Psoas muscle (tissue), 7 donors: ENCODE measurements at regions not wholly inside any gene's neighbourhood (a gene's known extent, or its start where the extent isn't known, plus 50 kb on each side); places are given as distances from the start of the nearest gene placed in this dataset.

ENCODE experiments used
- ATAC-seq, 4 donors: fragments of 200-7000 bp; cut with Tn5 transposase; one replicate each; pipeline ENCODE4 v1.9.1; 2020; ENCODE audit warnings: moderate library complexity in 3 of 4, mild to moderate bottlenecking in 2 of 4
- DNase-seq, 2 donors: peaks; one replicate each; pipeline ENCODE4 v3.0.0-alpha.2; 2020
- H3K27ac ChIP-seq: fragments of 200-600 bp; one replicate; pipeline ENCODE4 v1.8.0; 2022
- H3K27me3 ChIP-seq, 3 donors: fragments of 200-600 bp in 1 of 3; one replicate each; pipeline versions ENCODE4 v1.6.1 to v1.8.0; 2013 to 2022; ENCODE audit warnings: low read length in 2 of 3, mild to moderate bottlenecking in 2 of 3, moderate library complexity in 1 of 3; ENCODE audit not compliant: insufficient read depth in 3 of 3
- H3K36me3 ChIP-seq, 2 donors: fragments of 200-600 bp in 1 of 2; one replicate each; pipeline versions ENCODE4 v1.6.1 to v1.8.0; 2013 to 2022; ENCODE audit warnings: low read depth in 1 of 2, mild to moderate bottlenecking in 1 of 2, moderate library complexity in 1 of 2; ENCODE audit not compliant: insufficient read depth in 1 of 2
- H3K4me1 ChIP-seq: fragments of 200-600 bp; one replicate; pipeline ENCODE4 v1.8.0; 2022
- H3K4me3 ChIP-seq: fragments of 200-600 bp; one replicate; pipeline ENCODE4 v1.8.0; 2022; ENCODE audit warnings: mild to moderate bottlenecking
- H3K9me3 ChIP-seq: fragments of 200-600 bp; one replicate; pipeline ENCODE4 v1.8.0; 2022
- CTCF ChIP-seq: fragments of 200-600 bp; IDR thresholded peaks from one replicate; pipeline ENCODE4 v1.8.0; 2022; ENCODE audit warnings: antibody characterized with exemption
- WGBS, 3 donors: extraction: QIAGEN DNeasy Blood & Tissue Kit; methylation state at CpG; one replicate each; pipeline versions ENCODE4 v1.1.6 to v1.1.7; 2013; 5-methylcytosine and 5-hydroxymethylcytosine counted together
- intact Hi-C, 2 donors: fragments of 100-400 bp; cut with DNase I; formaldehyde crosslinking; loops; one replicate each; pipeline versions ENCODE4 v1.11.0 to v1.14.2; 2022
- donor health status: healthy with polysubstance abuse.
- donor health status: DM: no; HTN: no; CAD: no; lungs with moderate emphysema.
- donor health status: Bipolar disorder and iron deficiency.
- donor health status: healthy.
- donor health status: DM: yes; HTN: yes; CAD: no.
- donor health status: DM: no; HTN: no; CAD: no.
- donor health status: DM: yes; HTN: yes; CAD: no.

- Histone ChIP-seq H3K9me3 (no peaks in the 10 kb centered on the region), H3K27ac (no peak overlapping the region), H3K36me3 (no peaks in the 10 kb centered on the region), H3K4me1 (peaks cover 5% of the 10 kb centered on the region), H3K4me3 (no peak overlapping the region), H3K27me3 (no peaks in the 10 kb centered on the region)
- ATAC-seq (no peak), DNase-seq (no peak)
- WGBS, 3 donors, result 83 to 90% (median 84%) methylated on average over 2 of the region's 2 CpGs
- intact Hi-C loops, result no loop called here
- no peak for TF ChIP-seq CTCF
These were observed 50.6 kb downstream of the SLIT2 start for GRCh38 chr4:20302336-20302735.

- Histone ChIP-seq H3K27ac (no peak overlapping the region), H3K9me3 (no peaks in the 10 kb centered on the region), H3K4me3 (no peak overlapping the region), H3K4me1 (no peaks in the 10 kb centered on the region), H3K36me3 (no peaks in the 10 kb centered on the region), H3K27me3 (no peaks in the 10 kb centered on the region)
- DNase-seq (no peak), ATAC-seq (no peak)
- 22 to 35% (median 29%) methylated on average over 2 of the region's 2 CpGs for WGBS, 3 donors
- intact Hi-C loops, result no loop called here
- TF ChIP-seq CTCF, result no peak
These were observed 54.3 kb downstream of the SLIT2 start for GRCh38 chr4:20305976-20306375.

GRCh38 chr4:20311856-20312255, 60.2 kb downstream of the SLIT2 start:
- no peak for TF ChIP-seq CTCF
- Histone ChIP-seq H3K36me3 (no peaks in the 10 kb centered on the region), H3K4me3 (no peak overlapping the region), H3K9me3 (no peaks in the 10 kb centered on the region), H3K27me3 (no peaks in the 10 kb centered on the region), H3K27ac (no peak overlapping the region), H3K4me1 (no peaks in the 10 kb centered on the region)
- no peak for DNase-seq
- ATAC-seq, result no peak
- 61 to 63% (median 62%) methylated on average over 2 of the region's 2 CpGs for WGBS, 3 donors
- intact Hi-C loops, result loop anchor here in 1 of 2 donors (10.0 kb wide), 1 partner anchor 103 kb away; no protein-coding TSS in a partner anchor

- intact Hi-C loops, result loop anchor here in 1 of 2 donors (10.0 kb wide), 1 partner anchor 101 kb away; no protein-coding TSS in a partner anchor
- no peak for ATAC-seq
- TF ChIP-seq CTCF, result no peak
- Histone ChIP-seq H3K27ac (no peak overlapping the region), H3K9me3 (no peaks in the 10 kb centered on the region), H3K36me3 (no peaks in the 10 kb centered on the region), H3K27me3 (no peaks in the 10 kb centered on the region), H3K4me1 (no peaks in the 10 kb centered on the region), H3K4me3 (no peak overlapping the region)
- DNase-seq, result peak in 1 of 2 donors; percentile 16
- WGBS, 3 donors, result 68 to 78% (median 73%) methylated on average over 12 of the region's 12 CpGs
These were observed 61.7 kb downstream of the SLIT2 start for GRCh38 chr4:20313237-20314030.
